ENCODE measurements at regions not wholly inside any gene's neighbourhood (a gene's known extent, or its start where the extent isn't known, plus 50 kb on each side); places are given as distances from the start of the nearest gene placed in this dataset.

- H3K36me3 Mint-ChIP-seq = no peaks in the 10 kb centered on the region
- H3K4me3 Mint-ChIP-seq = no peak overlapping the region
- peaks cover under 1% of the 10 kb centered on the region for H3K4me1 Mint-ChIP-seq (ENCODE audit: low read depth)
- intact Hi-C loops (cut with micrococcal nuclease) = no loop called here
- no peaks in the 10 kb centered on the region for H3K27me3 Mint-ChIP-seq
- H3K27ac Mint-ChIP-seq = no peak overlapping the region
- no peak for DNase-seq
- ChIA-PET POLR2A (no interaction called here), CTCF (no interaction called here)
- no peaks in the 10 kb centered on the region for H3K9me3 Mint-ChIP-seq
Measured at GRCh38 chr5:36355516-36355915, 53.8 kb upstream of the RANBP3L start.

- H3K36me3 Mint-ChIP-seq = no peaks in the 10 kb centered on the region
- H3K27me3 Mint-ChIP-seq = no peaks in the 10 kb centered on the region
- POLR2A ChIA-PET = no interaction called here
- intact Hi-C loops (cut with micrococcal nuclease) = no loop called here
- CTCF ChIA-PET = no interaction called here
- H3K4me3 Mint-ChIP-seq = no peak overlapping the region
- H3K4me1 Mint-ChIP-seq (ENCODE audit: low read depth) = peaks cover 1% of the 10 kb centered on the region
- H3K9me3 Mint-ChIP-seq = no peaks in the 10 kb centered on the region
- no peak for DNase-seq
- H3K27ac Mint-ChIP-seq = no peak overlapping the region
Measured at GRCh38 chr5:36356915-36357314, 55.2 kb upstream of the RANBP3L start.

- H3K4me3 Mint-ChIP-seq = no peak overlapping the region
- CTCF ChIA-PET = no interaction called here
- no peak for DNase-seq
- peaks cover 1% of the 10 kb centered on the region for H3K4me1 Mint-ChIP-seq (ENCODE audit: low read depth)
- H3K36me3 Mint-ChIP-seq = no peaks in the 10 kb centered on the region
- POLR2A ChIA-PET = no interaction called here
- no peak overlapping the region for H3K27ac Mint-ChIP-seq
- H3K27me3 Mint-ChIP-seq = no peaks in the 10 kb centered on the region
- H3K9me3 Mint-ChIP-seq = no peaks in the 10 kb centered on the region
- intact Hi-C loops (cut with micrococcal nuclease) = no loop called here
Measured at GRCh38 chr5:36357391-36357975, 55.8 kb upstream of the RANBP3L start.

GRCh38 chr5:36359267-36359666 lies 57.6 kb upstream of the RANBP3L start:
- no peaks in the 10 kb centered on the region for H3K36me3 Mint-ChIP-seq
- ChIA-PET CTCF (no interaction called here), POLR2A (no interaction called here)
- H3K27ac Mint-ChIP-seq = no peak overlapping the region
- H3K27me3 Mint-ChIP-seq = no peaks in the 10 kb centered on the region
- peaks cover 1% of the 10 kb centered on the region for H3K4me1 Mint-ChIP-seq (ENCODE audit: low read depth)
- no peak for DNase-seq
- no peaks in the 10 kb centered on the region for H3K9me3 Mint-ChIP-seq
- no peak overlapping the region for H3K4me3 Mint-ChIP-seq
- intact Hi-C loops (cut with micrococcal nuclease) = no loop called here

- no peaks in the 10 kb centered on the region for H3K27me3 Mint-ChIP-seq
- no peaks in the 10 kb centered on the region for H3K36me3 Mint-ChIP-seq
- no peak overlapping the region for H3K27ac Mint-ChIP-seq
- H3K9me3 Mint-ChIP-seq = no peaks in the 10 kb centered on the region
- intact Hi-C loops (cut with micrococcal nuclease) = no loop called here
- H3K4me3 Mint-ChIP-seq = no peak overlapping the region
- CTCF ChIA-PET = no interaction called here
- peaks cover 1% of the 10 kb centered on the region for H3K4me1 Mint-ChIP-seq (ENCODE audit: low read depth)
- DNase-seq = no peak
- POLR2A ChIA-PET = no interaction called here
Measured at GRCh38 chr5:36360307-36360706, 58.6 kb upstream of the RANBP3L start.

- intact Hi-C loops (cut with micrococcal nuclease) = no loop called here
Measured at GRCh38 chr5:36363101-36363500, 61.4 kb upstream of the RANBP3L start.

GRCh38 chr5:36363744-36364143 lies 62.0 kb upstream of the RANBP3L start:
- ChIA-PET POLR2A (no interaction called here), CTCF (interaction anchor here (0.7 kb wide), 1 partner anchor 12 kb away, joined by 3 read pairs; no protein-coding TSS in a partner anchor)
- Mint-ChIP-seq H3K27me3 (no peaks in the 10 kb centered on the region), H3K27ac (no peak overlapping the region), H3K36me3 (no peaks in the 10 kb centered on the region), H3K9me3 (no peaks in the 10 kb centered on the region), H3K4me1 (ENCODE audit: low read depth) (peaks cover 1% of the 10 kb centered on the region), H3K4me3 (no peak overlapping the region)
- intact Hi-C loops (cut with micrococcal nuclease) = no loop called here
- no peak for DNase-seq

More at GRCh38 chr5:36363101-36363500, 61.4 kb upstream of the RANBP3L start:
- no peaks in the 10 kb centered on the region for H3K9me3 Mint-ChIP-seq
- ChIA-PET CTCF (interaction anchor here (0.7 kb wide), 1 partner anchor 11 kb away, joined by 3 read pairs; no protein-coding TSS in a partner anchor), POLR2A (no interaction called here)
- H3K36me3 Mint-ChIP-seq = no peaks in the 10 kb centered on the region
- H3K4me3 Mint-ChIP-seq = no peak overlapping the region
- no peaks in the 10 kb centered on the region for H3K27me3 Mint-ChIP-seq
- no peak overlapping the region for H3K27ac Mint-ChIP-seq
- DNase-seq = no peak
- peaks cover 1% of the 10 kb centered on the region for H3K4me1 Mint-ChIP-seq (ENCODE audit: low read depth)

- DNase-seq = no peak
- intact Hi-C loops (cut with micrococcal nuclease) = no loop called here
- ChIA-PET CTCF (no interaction called here), POLR2A (no interaction called here)
- no peak overlapping the region for H3K27ac Mint-ChIP-seq
- no peak overlapping the region for H3K4me3 Mint-ChIP-seq
- H3K36me3 Mint-ChIP-seq = no peaks in the 10 kb centered on the region
- peaks cover 1% of the 10 kb centered on the region for H3K4me1 Mint-ChIP-seq (ENCODE audit: low read depth)
- no peaks in the 10 kb centered on the region for H3K27me3 Mint-ChIP-seq
- H3K9me3 Mint-ChIP-seq = no peaks in the 10 kb centered on the region
Measured at GRCh38 chr5:36364473-36364872, 62.8 kb upstream of the RANBP3L start.

GRCh38 chr5:36365896-36366295 lies 64.2 kb upstream of the RANBP3L start:
- H3K4me1 Mint-ChIP-seq (ENCODE audit: low read depth) = no peaks in the 10 kb centered on the region
- CTCF ChIA-PET = no interaction called here
- no peaks in the 10 kb centered on the region for H3K27me3 Mint-ChIP-seq
- no peaks in the 10 kb centered on the region for H3K36me3 Mint-ChIP-seq
- intact Hi-C loops (cut with micrococcal nuclease) = no loop called here
- DNase-seq = no peak
- H3K27ac Mint-ChIP-seq = no peak overlapping the region
- no peak overlapping the region for H3K4me3 Mint-ChIP-seq
- POLR2A ChIA-PET = no interaction called here
- H3K9me3 Mint-ChIP-seq = no peaks in the 10 kb centered on the region

- Mint-ChIP-seq H3K27me3 (peaks cover 2% of the 10 kb centered on the region), H3K4me3 (no peak overlapping the region), H3K27ac (no peak overlapping the region), H3K36me3 (no peaks in the 10 kb centered on the region), H3K4me1 (ENCODE audit: low read depth) (no peaks in the 10 kb centered on the region), H3K9me3 (no peaks in the 10 kb centered on the region)
- CTCF ChIA-PET = interaction anchor here (1.0 kb wide), 1 partner anchor 102 kb away, joined by 3 read pairs; no protein-coding TSS in a partner anchor
- intact Hi-C loops (cut with micrococcal nuclease) = no loop called here
- no peak for DNase-seq
- POLR2A ChIA-PET = no interaction called here
Measured at GRCh38 chr5:36366883-36367282, 65.2 kb upstream of the RANBP3L start.

- intact Hi-C loops (cut with micrococcal nuclease) = no loop called here
- no peak for DNase-seq
- Mint-ChIP-seq H3K4me3 (no peak overlapping the region), H3K27me3 (peaks cover 2% of the 10 kb centered on the region), H3K27ac (no peak overlapping the region), H3K4me1 (ENCODE audit: low read depth) (no peaks in the 10 kb centered on the region), H3K36me3 (no peaks in the 10 kb centered on the region), H3K9me3 (no peaks in the 10 kb centered on the region)
- ChIA-PET POLR2A (no interaction called here), CTCF (interaction anchor here (1.0 to 1.3 kb wide), 2 partner anchors 102 to 138 kb away, joined by 3 read pairs; no protein-coding TSS in a partner anchor)
Measured at GRCh38 chr5:36367524-36367923, 65.8 kb upstream of the RANBP3L start.

- Mint-ChIP-seq H3K27me3 (peaks cover 4% of the 10 kb centered on the region), H3K36me3 (no peaks in the 10 kb centered on the region), H3K9me3 (no peaks in the 10 kb centered on the region), H3K4me3 (no peak overlapping the region), H3K27ac (no peak overlapping the region), H3K4me1 (ENCODE audit: low read depth) (no peaks in the 10 kb centered on the region)
- ChIA-PET POLR2A (no interaction called here), CTCF (no interaction called here)
- no peak for DNase-seq
- intact Hi-C loops (cut with micrococcal nuclease) = no loop called here
Measured at GRCh38 chr5:36369219-36369690, 67.6 kb upstream of the RANBP3L start.

GRCh38 chr5:36370073-36370472 lies 68.4 kb upstream of the RANBP3L start:
- POLR2A ChIA-PET = no interaction called here
- intact Hi-C loops (cut with micrococcal nuclease) = no loop called here
- H3K27me3 Mint-ChIP-seq = peaks cover 4% of the 10 kb centered on the region
- H3K4me1 Mint-ChIP-seq (ENCODE audit: low read depth) = no peaks in the 10 kb centered on the region
- no peak for DNase-seq
- no peaks in the 10 kb centered on the region for H3K36me3 Mint-ChIP-seq
- H3K4me3 Mint-ChIP-seq = no peak overlapping the region
- CTCF ChIA-PET = no interaction called here
- no peaks in the 10 kb centered on the region for H3K9me3 Mint-ChIP-seq
- H3K27ac Mint-ChIP-seq = no peak overlapping the region

Data from activated CD4-positive, alpha-beta memory T cell treated with anti-CD3 and anti-CD28 coated beads for 36 hours (primary cell).